Smooth muscle cell (in vitro differentiated cells): ENCODE measurements at regions not wholly inside any gene's neighbourhood (a gene's known extent, or its start where the extent isn't known, plus 50 kb on each side); places are given as distances from the start of the nearest gene placed in this dataset.

ENCODE experiments used
- DNase-seq: peaks from one replicate; lab custom pipeline; 2025; ENCODE audit not compliant: unreplicated experiment; lab: John Stamatoyannopoulos, UW
- H2AFZ ChIP-seq: fragments of 200-600 bp; sonication (generic); 2 replicates; pipeline ENCODE4 v1.6.0; 2016; ENCODE audit warnings: antibody characterized with exemption, low read depth, mild to moderate bottlenecking
- H3F3A ChIP-seq: fragments of 200-600 bp; sonication (generic); 2 replicates; pipeline ENCODE4 v1.6.0; 2017; ENCODE audit warnings: antibody characterized with exemption, low read depth
- H3K27ac ChIP-seq: fragments of 200-600 bp; sonication (generic); 2 replicates; pipeline ENCODE4 v1.5.1; 2016; ENCODE audit warnings: low read depth, mild to moderate bottlenecking
- H3K27me3 ChIP-seq: fragments of 200-600 bp; sonication (generic); 2 replicates; pipeline ENCODE4 v1.6.1; 2016; ENCODE audit warnings: low read depth, mild to moderate bottlenecking
- H3K36me3 ChIP-seq: fragments of 200-600 bp; sonication (generic); 2 replicates; pipeline ENCODE4 v1.5.1; 2016; ENCODE audit warnings: low read depth
- H3K4me1 ChIP-seq: fragments of 200-600 bp; sonication (generic); 2 replicates; pipeline ENCODE4 v1.5.1; 2016; ENCODE audit warnings: low read depth
- H3K4me2 ChIP-seq: fragments of 200-600 bp; sonication (generic); 2 replicates; pipeline ENCODE4 v1.6.0; 2016; ENCODE audit warnings: mild to moderate bottlenecking
- H3K4me3 ChIP-seq: fragments of 200-600 bp; sonication (generic); 2 replicates; pipeline ENCODE4 v1.5.1; 2016; ENCODE audit warnings: mild to moderate bottlenecking
- H3K79me2 ChIP-seq: fragments of 200-600 bp; sonication (generic); 2 replicates; pipeline ENCODE4 v1.6.0; 2016; ENCODE audit warnings: low read depth, mild to moderate bottlenecking
- H3K9ac ChIP-seq: fragments of 200-600 bp; sonication (generic); 2 replicates; pipeline ENCODE4 v1.6.0; 2016; ENCODE audit warnings: low read depth
- H3K9me3 ChIP-seq: fragments of 200-600 bp; sonication (generic); replicated peaks from 2 replicates; pipeline ENCODE4 v1.5.1; 2016; ENCODE audit warnings: low read depth
- H4K20me1 ChIP-seq: fragments of 200-600 bp; sonication (generic); 2 replicates; pipeline ENCODE4 v1.6.0; 2016; ENCODE audit warnings: low read depth
- CTCF ChIP-seq: fragments of 200-600 bp; sonication (generic); IDR thresholded peaks from 2 replicates; pipeline ENCODE4 v1.5.1; 2017; ENCODE audit warnings: borderline replicate concordance, mild to moderate bottlenecking, antibody characterized with exemption; ENCODE audit not compliant: insufficient read depth, poor library complexity, severe bottlenecking
- WGBS: methylation state at CpG from one replicate; pipeline ENCODE4 v1.1.7; 2016; ENCODE audit warnings: low lambda C conversion rate; 5-methylcytosine and 5-hydroxymethylcytosine counted together

GRCh38 chr7:80584778-80585177 is 53.7 kb upstream of the CD36 start:
- Histone ChIP-seq H3K9me3 (no peaks in the 10 kb centered on the region), H3K4me2 (no peak overlapping the region)

GRCh38 chr7:80587538-80587937 is 50.9 kb upstream of the CD36 start:
- Histone ChIP-seq H3K27me3 (no peaks in the 10 kb centered on the region), H3K9me3 (no peaks in the 10 kb centered on the region), H3K27ac (no peak overlapping the region), H4K20me1 (no peaks in the 10 kb centered on the region), H3K36me3 (no peaks in the 10 kb centered on the region), H3K4me3 (no peak overlapping the region), H2AFZ (no peak overlapping the region), H3F3A (no peaks in the 10 kb centered on the region), H3K79me2 (no peaks in the 10 kb centered on the region), H3K9ac (no peak overlapping the region), H3K4me2 (no peak overlapping the region), H3K4me1 (no peaks in the 10 kb centered on the region)
- no peak for DNase-seq
- 77% methylated on average over 1 of the region's 1 CpG for WGBS
- TF ChIP-seq CTCF = no peak

More at GRCh38 chr7:80584778-80585177, 53.7 kb upstream of the CD36 start:
- Histone ChIP-seq H3K79me2 (no peaks in the 10 kb centered on the region), H3K27ac (no peak overlapping the region), H3K9ac (no peak overlapping the region), H3F3A (no peaks in the 10 kb centered on the region), H3K36me3 (no peaks in the 10 kb centered on the region), H3K4me1 (no peaks in the 10 kb centered on the region), H2AFZ (no peak overlapping the region), H3K4me3 (no peak overlapping the region), H4K20me1 (no peaks in the 10 kb centered on the region), H3K27me3 (no peaks in the 10 kb centered on the region)
- TF ChIP-seq CTCF = no peak
- no peak for DNase-seq

GRCh38 chr7:80588591-80588990 is 49.9 kb upstream of the CD36 start:
- H4K20me1 ChIP-seq = no peaks in the 10 kb centered on the region
- TF ChIP-seq CTCF = no peak

More at GRCh38 chr7:80588591-80588990, 49.9 kb upstream of the CD36 start:
- no peak overlapping the region for H3K9ac ChIP-seq
- no peak overlapping the region for H3K4me2 ChIP-seq
- no peak for DNase-seq
- WGBS = 70% methylated on average over 3 of the region's 3 CpGs
- no peaks in the 10 kb centered on the region for H3F3A ChIP-seq
- H3K27me3 ChIP-seq = no peaks in the 10 kb centered on the region
- H3K4me1 ChIP-seq = no peaks in the 10 kb centered on the region
- H3K4me3 ChIP-seq = no peak overlapping the region
- no peaks in the 10 kb centered on the region for H3K9me3 ChIP-seq
- no peaks in the 10 kb centered on the region for H3K36me3 ChIP-seq
- H2AFZ ChIP-seq = no peak overlapping the region
- H3K27ac ChIP-seq = no peak overlapping the region
- no peaks in the 10 kb centered on the region for H3K79me2 ChIP-seq
